Endothelial cell of umbilical vein (primary cell): ENCODE measurements at regions not wholly inside any gene's neighbourhood (a gene's known extent, or its start where the extent isn't known, plus 50 kb on each side); places are given as distances from the start of the nearest gene placed in this dataset.

Source experiments
- BruUV-seq: library from RNA; stranded (reverse); fragments of 400-500 nt; replicated peaks from 2 replicates; lab custom pipeline; 2021; lab: Mats Ljungman, UMichigan
- CTCF ChIA-PET: fragments of 300-600, 350-600 bp; sonication (Branson Sonifier 250); formaldehyde crosslinking; loops from one replicate; lab custom pipeline; 2021; ENCODE audit warnings: antibody characterized with exemption, inconsistent platforms; lab: Charles Lee
- POLR2A ChIA-PET: fragments of 300-600, 350-600 bp; sonication (Branson Sonifier 250); formaldehyde crosslinking; loops from one replicate; lab custom pipeline; 2021; ENCODE audit warnings: antibody characterized with exemption, inconsistent platforms; lab: Charles Lee
- DNase-seq: peaks from one replicate; pipeline ENCODE4 v3.0.0-alpha.2; 2011; ENCODE audit warnings: low read depth, low spot score
- FAIRE-seq: peaks from 2 replicates; lab custom pipeline; 2011; peaks lifted over from hg19 to GRCh38; lab: Jason Lieb, UNC
- H2AFZ ChIP-seq: 2 replicates; pipeline ENCODE4 v1.6.0; 2012; ENCODE audit warnings: low read depth, low read length, control low read depth, inconsistent platforms
- H3K27ac ChIP-seq: 2 replicates; pipeline ENCODE4 v1.5.1; 2011; ENCODE audit warnings: low read depth, mild to moderate bottlenecking, control low read depth, low read length, moderate library complexity; ENCODE audit not compliant: insufficient read depth
- H3K27me3 ChIP-seq, 2 experiments: 2 replicates each; pipeline versions ENCODE4 v1.6.0 to v1.6.1; 2011; ENCODE audit warnings: low read length in 2 of 2, mixed read lengths in 1 of 2; ENCODE audit not compliant: control insufficient read depth in 2 of 2, insufficient read depth in 2 of 2
- H3K36me3 ChIP-seq, 2 experiments: 2 replicates in 1 of 2; 3 replicates in 1 of 2; pipeline ENCODE4 v1.5.1; 2011; ENCODE audit warnings: low read length in 2 of 2, mild to moderate bottlenecking in 1 of 2, moderate library complexity in 1 of 2; ENCODE audit not compliant: control insufficient read depth in 2 of 2, insufficient read depth in 2 of 2; ENCODE audit errors: extremely low read depth in 1 of 2
- H3K4me1 ChIP-seq: 3 replicates; pipeline ENCODE4 v1.5.1; 2011; ENCODE audit warnings: mild to moderate bottlenecking, low read length; ENCODE audit not compliant: control insufficient read depth, insufficient read depth; ENCODE audit errors: extremely low read depth
- H3K4me2 ChIP-seq: 2 replicates; pipeline ENCODE4 v1.6.1; 2011; ENCODE audit warnings: low read length, control low read depth, mixed read lengths; ENCODE audit not compliant: insufficient read depth
- H3K4me3 ChIP-seq, 3 experiments: fragments of 200-600 bp in 1 of 3; sonication (generic), shearing (Covaris generic) in 1 of 3; replicated peaks in 1 of 3; 2 replicates each; pipeline ENCODE4 v1.5.1; 2011 to 2016; ENCODE audit warnings: control low read depth in 3 of 3, low read length in 3 of 3, mild to moderate bottlenecking in 2 of 3, inconsistent platforms in 1 of 3, low read depth in 1 of 3, moderate library complexity in 1 of 3; ENCODE audit not compliant: insufficient read depth in 1 of 3
- H3K79me2 ChIP-seq: 2 replicates; pipeline ENCODE4 v1.6.0; 2012; ENCODE audit warnings: low read length, inconsistent platforms; ENCODE audit not compliant: control insufficient read depth, insufficient read depth
- H3K9ac ChIP-seq: replicated peaks from 2 replicates; pipeline ENCODE3; 2011; ENCODE audit warnings: low read length, control low read depth; ENCODE audit not compliant: insufficient read depth; ENCODE audit errors: extremely low read depth
- H3K9me1 ChIP-seq: replicated peaks from 3 replicates; pipeline ENCODE4 v1.6.0; 2011; ENCODE audit warnings: mild to moderate bottlenecking, low read length; ENCODE audit not compliant: control insufficient read depth, insufficient read depth; ENCODE audit errors: extremely low read depth
- H3K9me3 ChIP-seq: replicated peaks from 2 replicates; pipeline ENCODE4 v1.5.1; 2012; ENCODE audit warnings: low read length, inconsistent platforms; ENCODE audit not compliant: control insufficient read depth, insufficient read depth
- H4K20me1 ChIP-seq: replicated peaks from 2 replicates; pipeline ENCODE3; 2011; ENCODE audit warnings: mild to moderate bottlenecking, low read length; ENCODE audit not compliant: control insufficient read depth, insufficient read depth; ENCODE audit errors: extremely low read depth
- CTCF ChIP-seq, 2 donors: IDR thresholded peaks; 1 replicate in 1 of 2; 2 replicates in 1 of 2; pipeline ENCODE4 v1.5.1; 2011; ENCODE audit warnings: low read length in 2 of 2, mild to moderate bottlenecking in 2 of 2, moderate library complexity in 2 of 2, control low read depth in 1 of 2, inconsistent platforms in 1 of 2, low read depth in 1 of 2; ENCODE audit not compliant: insufficient read depth in 1 of 2; ENCODE audit errors: extremely low read depth in 1 of 2
- EZH2 ChIP-seq: IDR thresholded peaks from 2 replicates; pipeline ENCODE4 v1.6.1; 2012; ENCODE audit warnings: borderline replicate concordance, low read depth, mild to moderate bottlenecking, moderate library complexity, low read length, inconsistent platforms; ENCODE audit not compliant: severe bottlenecking
- FOS ChIP-seq: IDR thresholded peaks from 2 replicates; pipeline ENCODE4 v1.6.1; 2011; ENCODE audit warnings: mild to moderate bottlenecking, low read length, moderate library complexity, borderline replicate concordance; ENCODE audit not compliant: insufficient read depth
- GATA2 ChIP-seq: IDR thresholded peaks from 2 replicates; pipeline ENCODE4 v1.7.0; 2011; ENCODE audit warnings: low read depth, mild to moderate bottlenecking, moderate library complexity, mixed read lengths, low read length; ENCODE audit not compliant: insufficient read length, insufficient read depth
- JUN ChIP-seq: IDR thresholded peaks from 2 replicates; pipeline ENCODE4 v1.6.1; 2011; ENCODE audit warnings: borderline replicate concordance, low read depth; ENCODE audit not compliant: insufficient read length, insufficient read depth
- MAX ChIP-seq: IDR thresholded peaks from 2 replicates; pipeline ENCODE4 v1.6.1; 2011; ENCODE audit not compliant: insufficient read depth, insufficient read length
- MYC ChIP-seq: IDR thresholded peaks from one replicate; pipeline ENCODE4 v1.6.1; 2011; ENCODE audit warnings: mild to moderate bottlenecking, low read depth, low read length
- POLR2A ChIP-seq: IDR thresholded peaks from 2 replicates; pipeline ENCODE4 v1.6.1; 2012; ENCODE audit warnings: low read depth, mild to moderate bottlenecking, control low read depth, low read length
- POLR2AphosphoS5 ChIP-seq: IDR thresholded peaks from 2 replicates; pipeline ENCODE4 v1.6.1; 2012; ENCODE audit warnings: low read depth, mild to moderate bottlenecking, control low read depth, low read length, moderate library complexity; ENCODE audit not compliant: insufficient read depth
- dilution Hi-C: fragments of 300-500 bp; cut with MboI; formaldehyde crosslinking; loops from one replicate; pipeline ENCODE4 v1.15.0; 2019; ENCODE audit warnings: low sequenced_read_pairs; ENCODE audit not compliant: extremely low pct_ligation_motif_present
- intact Hi-C: fragments of 100-400 bp; cut with micrococcal nuclease; formaldehyde crosslinking; loops from one replicate; pipeline ENCODE4 v1.10.0; 2022

GRCh38 chr16:79283578-79283977, 317.0 kb downstream of the MAF start:
- no peak overlapping the region for H3K27ac ChIP-seq
- no peaks in the 10 kb centered on the region for H3K36me3 ChIP-seq
- no peak overlapping the region for H3K4me3 ChIP-seq
- BruUV-seq, result no TSS peak
- DNase-seq (no peak), FAIRE-seq (no peak)
- no peaks in the 10 kb centered on the region for H3K4me1 ChIP-seq
- dilution Hi-C loops (no loop called here), intact Hi-C loops (no loop called here)
- no peaks in the 10 kb centered on the region for H3K9me1 ChIP-seq
- H2AFZ ChIP-seq, result no peak overlapping the region
- H4K20me1 ChIP-seq, result no peaks in the 10 kb centered on the region
- no peaks in the 10 kb centered on the region for H3K27me3 ChIP-seq
- no peaks in the 10 kb centered on the region for H3K9me3 ChIP-seq
- H3K9ac ChIP-seq, result no peak overlapping the region
- H3K4me2 ChIP-seq, result no peak overlapping the region
- ChIA-PET POLR2A (no interaction called here), CTCF (no interaction called here)
- TF ChIP-seq MAX, result no peak
- TF ChIP-seq FOS, result no peak
- no peak for TF ChIP-seq MYC
- no peak for TF ChIP-seq POLR2AphosphoS5
- TF ChIP-seq CTCF (IDR thresholded peaks at IDR 0.05; ENCODE audit: extremely low read depth in 1 of 2, insufficient read depth in 1 of 2, low read depth in 1 of 2, low read length in 2 of 2), result no peak
- TF ChIP-seq JUN, result no peak
- TF ChIP-seq EZH2, result no peak
- TF ChIP-seq POLR2A, result no peak
- no peak for TF ChIP-seq GATA2
- no peaks in the 10 kb centered on the region for H3K79me2 ChIP-seq
